ENCODE measurements at regions not wholly inside any gene's neighbourhood (a gene's known extent, or its start where the extent isn't known, plus 50 kb on each side); places are given as distances from the start of the nearest gene placed in this dataset.

DNA sequence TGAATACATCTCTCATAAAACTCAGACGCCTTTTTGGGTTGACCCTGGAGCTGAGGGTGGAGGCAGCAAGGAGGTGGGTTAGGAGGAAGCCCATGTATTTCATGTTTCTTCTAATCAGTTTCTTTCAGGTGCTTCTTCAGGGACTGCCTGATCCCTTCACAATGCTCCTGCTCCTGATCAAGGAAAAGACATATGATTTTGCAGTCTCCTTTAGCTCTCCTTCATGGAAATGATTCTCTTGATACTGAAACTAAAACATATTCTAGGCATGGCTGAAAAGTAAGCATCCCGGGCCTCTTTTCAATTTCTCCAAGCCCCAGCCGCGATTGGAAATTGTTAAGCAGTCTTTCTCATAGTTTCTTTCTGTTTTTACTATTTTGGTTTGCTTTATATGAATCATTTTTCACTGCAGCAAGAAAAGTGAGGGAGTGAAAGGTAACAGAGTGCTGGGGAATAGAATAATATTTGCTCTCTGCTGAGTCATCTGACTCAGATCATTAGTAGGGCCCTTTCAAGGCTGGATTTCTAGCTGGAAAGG lies 730.7 kb downstream of the CDH11 start:
- ATAC-seq (replicated peaks in 1 of 2), result no peak
- peaks cover 10% of the 10 kb centered on the region in 2 donors for H3K9me3 Mint-ChIP-seq
- DNase-seq, result no peak
- H3K4me3 Mint-ChIP-seq, result no peak overlapping the region
- H3K27ac Mint-ChIP-seq, result no peak overlapping the region
- no peaks in the 10 kb centered on the region for H3K27me3 Mint-ChIP-seq (ENCODE audit: low read depth)
- H3K36me3 Mint-ChIP-seq (ENCODE audit: insufficient read depth in 2 of 2), result peaks cover 1 to 2% of the 10 kb centered on the region in 2 donors
- no peaks in the 10 kb centered on the region for H3K4me1 Mint-ChIP-seq (ENCODE audit: low read depth)

DNA sequence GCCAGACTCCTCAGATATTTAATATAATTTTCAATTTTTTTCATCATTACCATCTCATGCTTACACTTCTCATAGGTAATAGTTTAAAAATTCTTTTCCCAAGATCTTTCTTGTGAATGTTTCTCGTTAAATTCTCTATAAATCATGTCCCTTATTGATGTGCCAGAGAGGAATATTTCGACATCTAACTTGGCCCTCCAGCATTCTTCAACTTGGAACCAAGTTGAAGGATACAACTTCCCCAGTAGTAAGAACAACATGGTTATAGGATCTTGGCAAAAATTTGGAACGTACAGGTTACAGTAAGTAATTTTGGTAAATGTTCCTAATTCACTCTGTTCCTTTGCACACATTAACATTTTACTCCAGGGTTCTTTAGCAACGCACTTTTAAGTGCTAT lies 731.8 kb downstream of the CDH11 start:
- peaks cover 2% of the 10 kb centered on the region in 2 donors for H3K36me3 Mint-ChIP-seq (ENCODE audit: insufficient read depth in 2 of 2)
- no peak overlapping the region for H3K27ac Mint-ChIP-seq
- H3K4me3 Mint-ChIP-seq, result no peak overlapping the region
- DNase-seq (no peak), ATAC-seq (replicated peaks in 1 of 2) (no peak)
- H3K4me1 Mint-ChIP-seq (ENCODE audit: low read depth), result no peaks in the 10 kb centered on the region
- peaks cover 13 to 14% of the 10 kb centered on the region in 2 donors for H3K9me3 Mint-ChIP-seq
- H3K27me3 Mint-ChIP-seq (ENCODE audit: low read depth), result no peaks in the 10 kb centered on the region

DNA sequence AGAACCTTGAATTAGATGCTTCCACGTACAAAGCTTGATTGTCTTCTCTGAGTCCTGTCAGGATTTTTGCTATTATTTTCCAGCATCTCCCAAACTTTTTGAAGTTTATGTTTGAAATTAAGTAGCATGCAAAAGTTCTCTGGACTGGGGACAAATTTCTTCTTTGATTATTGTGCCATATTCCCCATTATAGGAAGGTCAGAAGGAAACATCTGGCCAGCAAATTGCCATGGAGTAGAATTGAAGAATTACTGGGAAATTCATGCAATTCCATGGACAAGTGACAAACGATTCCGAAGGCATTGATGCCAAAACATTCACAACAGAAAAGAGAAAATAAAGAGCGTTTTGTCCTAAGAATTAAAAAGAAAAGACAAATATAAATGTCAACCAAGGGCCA lies 737.2 kb downstream of the CDH11 start:
- ATAC-seq (replicated peaks in 1 of 2) (no peak), DNase-seq (no peak)
- no peaks in the 10 kb centered on the region for H3K4me1 Mint-ChIP-seq (ENCODE audit: low read depth)
- no peak overlapping the region for H3K4me3 Mint-ChIP-seq
- no peaks in the 10 kb centered on the region for H3K27me3 Mint-ChIP-seq (ENCODE audit: low read depth)
- H3K9me3 Mint-ChIP-seq, result peaks cover 9 to 12% of the 10 kb centered on the region in 2 donors
- peaks cover 2 to 4% of the 10 kb centered on the region in 2 donors for H3K36me3 Mint-ChIP-seq (ENCODE audit: insufficient read depth in 2 of 2)
- H3K27ac Mint-ChIP-seq, result no peak overlapping the region

DNA sequence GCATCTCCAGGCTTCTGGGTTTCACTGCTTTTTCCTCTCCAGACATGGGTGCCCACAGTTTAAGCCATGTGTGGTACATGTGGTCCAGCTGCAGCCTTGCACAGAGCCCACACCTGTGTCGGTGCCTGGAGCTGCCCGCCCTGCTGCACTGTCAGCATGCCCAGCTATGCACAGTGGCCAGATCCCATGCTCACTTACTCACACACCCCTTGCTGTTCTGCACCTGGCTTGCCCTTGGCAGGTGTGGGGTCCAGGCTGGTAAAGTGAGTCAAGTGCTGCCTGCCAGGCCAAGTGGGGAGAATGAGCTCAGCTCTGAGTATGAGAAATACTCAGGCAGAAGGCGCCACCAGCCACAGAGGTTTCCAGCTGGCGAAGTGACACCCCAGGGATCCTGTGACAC lies 739.9 kb downstream of the CDH11 start:
- H3K4me1 Mint-ChIP-seq (ENCODE audit: low read depth), result no peaks in the 10 kb centered on the region
- no peaks in the 10 kb centered on the region for H3K27me3 Mint-ChIP-seq (ENCODE audit: low read depth)
- H3K27ac Mint-ChIP-seq, result no peak overlapping the region
- peaks cover 12% of the 10 kb centered on the region in 2 donors for H3K9me3 Mint-ChIP-seq
- H3K4me3 Mint-ChIP-seq, result no peak overlapping the region
- ATAC-seq (replicated peaks in 1 of 2) (no peak), DNase-seq (no peak)
- peaks cover 2% of the 10 kb centered on the region in 2 donors for H3K36me3 Mint-ChIP-seq (ENCODE audit: insufficient read depth in 2 of 2)

GRCh38 chr16:64380751-64381150 lies 741.1 kb downstream of the CDH11 start:
- DNase-seq, result no peak
- H3K36me3 Mint-ChIP-seq (ENCODE audit: insufficient read depth in 2 of 2), result peaks cover 0 to 2% of the 10 kb centered on the region in 2 donors

DNA sequence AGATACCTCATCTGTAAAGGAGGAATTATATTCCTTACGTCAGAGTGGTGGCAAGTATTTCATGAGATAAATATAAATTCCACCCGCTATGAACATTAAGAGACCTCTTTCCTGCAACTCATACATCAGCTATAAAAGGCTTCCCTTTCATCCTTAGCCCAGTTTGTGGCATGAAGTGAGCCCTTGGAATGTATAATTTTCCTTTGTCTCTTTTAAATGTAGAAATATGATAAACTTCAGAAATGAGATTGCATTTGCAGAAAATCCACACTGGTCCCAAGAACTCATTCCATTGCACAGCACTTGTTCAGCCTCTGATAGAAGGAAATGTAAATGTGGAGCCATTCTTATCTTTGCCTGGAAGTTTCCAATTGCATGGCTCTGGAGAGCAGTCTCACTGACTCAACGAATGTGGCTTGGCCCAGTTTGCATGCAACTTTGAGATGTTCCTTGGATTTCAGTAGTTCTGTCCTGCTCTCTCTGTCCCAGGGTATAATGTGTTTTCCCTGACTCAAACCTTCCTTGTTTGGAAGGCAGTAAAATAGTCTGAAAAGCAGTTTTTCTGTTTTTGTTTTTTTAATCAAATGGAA lies 746.4 kb downstream of the CDH11 start:
- Mint-ChIP-seq H3K36me3 (ENCODE audit: insufficient read depth in 2 of 2) (no peaks in the 10 kb centered on the region), H3K4me1 (ENCODE audit: low read depth) (no peaks in the 10 kb centered on the region), H3K9me3 (peaks cover 3 to 4% of the 10 kb centered on the region in 2 donors), H3K27me3 (ENCODE audit: low read depth) (no peaks in the 10 kb centered on the region), H3K4me3 (no peak overlapping the region), H3K27ac (no peak overlapping the region)
- ATAC-seq (replicated peaks in 1 of 2) (no peak), DNase-seq (no peak)

More at GRCh38 chr16:64380751-64381150, 741.1 kb downstream of the CDH11 start:
- H3K4me3 Mint-ChIP-seq, result no peak overlapping the region
- no peaks in the 10 kb centered on the region for H3K4me1 Mint-ChIP-seq (ENCODE audit: low read depth)
- no peaks in the 10 kb centered on the region for H3K27me3 Mint-ChIP-seq (ENCODE audit: low read depth)
- H3K27ac Mint-ChIP-seq, result no peak overlapping the region
- peaks cover 6 to 12% of the 10 kb centered on the region in 2 donors for H3K9me3 Mint-ChIP-seq
- no peak for ATAC-seq (replicated peaks in 1 of 2)

- H3K4me1 Mint-ChIP-seq (ENCODE audit: low read depth), result no peaks in the 10 kb centered on the region
- no peak for DNase-seq
- no peak overlapping the region for H3K4me3 Mint-ChIP-seq
- H3K36me3 Mint-ChIP-seq (ENCODE audit: insufficient read depth in 2 of 2), result no peaks in the 10 kb centered on the region
- peaks cover 1 to 2% of the 10 kb centered on the region in 2 donors for H3K9me3 Mint-ChIP-seq
- no peak for ATAC-seq (replicated peaks in 1 of 2)
- H3K27ac Mint-ChIP-seq, result no peak overlapping the region
- H3K27me3 Mint-ChIP-seq (ENCODE audit: low read depth), result no peaks in the 10 kb centered on the region
These were observed 751.8 kb downstream of the CDH11 start for GRCh38 chr16:64370112-64370511.

DNA sequence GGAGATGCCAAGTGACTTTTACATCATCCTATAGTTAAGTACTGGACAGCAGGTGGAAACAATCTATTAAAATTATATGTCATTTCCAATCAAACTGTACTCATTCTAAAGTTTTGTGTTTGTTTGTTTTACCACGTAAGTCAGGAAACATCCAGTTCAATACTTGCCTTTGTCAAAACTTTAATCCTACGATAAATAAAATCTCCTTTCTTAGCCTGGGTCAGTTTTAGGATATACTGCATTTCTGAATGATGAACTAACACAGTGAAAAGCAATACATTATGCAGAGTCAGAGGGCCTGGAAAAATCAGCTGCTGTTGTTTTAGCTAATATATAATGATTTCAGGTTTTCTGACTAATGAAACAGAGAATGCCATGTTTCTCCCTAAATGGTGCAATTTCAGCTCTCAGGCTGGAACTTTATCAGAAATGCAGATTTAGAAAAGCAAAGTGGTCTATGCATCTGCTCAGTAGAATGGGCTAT lies 756.4 kb downstream of the CDH11 start:
- no peak for DNase-seq
- Mint-ChIP-seq H3K27ac (no peak overlapping the region), H3K27me3 (ENCODE audit: low read depth) (no peaks in the 10 kb centered on the region), H3K9me3 (peaks cover 2 to 9% of the 10 kb centered on the region in 2 donors), H3K4me3 (no peak overlapping the region), H3K36me3 (ENCODE audit: insufficient read depth in 2 of 2) (no peaks in the 10 kb centered on the region), H3K4me1 (ENCODE audit: low read depth) (no peaks in the 10 kb centered on the region)
- ATAC-seq (replicated peaks in 1 of 2), result no peak

GRCh38 chr16:64364894-64365293 lies 757.0 kb downstream of the CDH11 start:
- Mint-ChIP-seq H3K27ac (no peak overlapping the region), H3K9me3 (peaks cover 3 to 9% of the 10 kb centered on the region in 2 donors), H3K4me3 (no peak overlapping the region), H3K27me3 (ENCODE audit: low read depth) (no peaks in the 10 kb centered on the region), H3K36me3 (ENCODE audit: insufficient read depth in 2 of 2) (no peaks in the 10 kb centered on the region), H3K4me1 (ENCODE audit: low read depth) (no peaks in the 10 kb centered on the region)
- DNase-seq (no peak), ATAC-seq (replicated peaks in 1 of 2) (no peak)

DNA sequence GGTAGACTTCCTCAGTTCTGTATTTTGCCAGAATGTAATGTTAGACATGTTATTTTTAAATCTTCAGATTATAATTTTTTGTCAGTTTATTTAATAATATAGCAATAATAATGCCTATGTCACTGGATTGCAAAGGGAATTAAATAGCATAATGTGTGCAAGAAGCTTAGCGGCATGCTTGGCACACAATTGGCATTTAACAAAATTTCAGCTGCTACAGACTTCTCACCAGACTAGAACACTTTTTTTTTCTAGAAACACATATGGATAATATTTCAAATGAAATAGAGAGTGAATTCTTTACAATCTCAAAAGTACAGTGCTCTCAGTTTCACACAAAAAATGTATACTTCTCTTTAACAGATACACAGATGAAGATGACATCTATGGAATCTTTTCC lies 757.4 kb downstream of the CDH11 start:
- Mint-ChIP-seq H3K27me3 (ENCODE audit: low read depth) (no peaks in the 10 kb centered on the region), H3K36me3 (ENCODE audit: insufficient read depth in 2 of 2) (no peaks in the 10 kb centered on the region)

DNA sequence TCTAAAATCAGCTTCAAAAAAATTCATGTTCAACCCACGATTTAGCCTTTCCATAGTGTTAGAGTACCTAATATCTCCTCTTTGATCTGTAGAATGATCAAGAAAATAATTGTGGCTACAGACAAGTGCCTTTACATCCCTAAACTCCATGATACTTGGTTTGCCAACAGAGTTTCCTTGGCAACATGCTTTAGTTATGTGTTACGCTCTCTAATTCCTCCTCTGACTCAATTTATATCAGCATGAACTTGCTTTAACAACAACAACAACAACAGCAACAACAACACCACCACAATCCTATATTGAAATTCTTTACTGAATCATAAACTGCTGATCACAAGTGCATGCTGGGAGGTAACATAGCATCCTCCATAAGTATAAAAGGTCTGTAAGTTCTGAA lies 757.8 kb downstream of the CDH11 start:
- ATAC-seq (replicated peaks in 1 of 2), result no peak
- H3K4me1 Mint-ChIP-seq (ENCODE audit: low read depth), result no peaks in the 10 kb centered on the region

More for the DNA sequence above, 757.4 kb downstream of the CDH11 start:
- H3K9me3 Mint-ChIP-seq, result peaks cover 3 to 9% of the 10 kb centered on the region in 2 donors
- H3K4me1 Mint-ChIP-seq (ENCODE audit: low read depth), result no peaks in the 10 kb centered on the region
- DNase-seq (no peak), ATAC-seq (replicated peaks in 1 of 2) (no peak)
- H3K27ac Mint-ChIP-seq, result no peak overlapping the region
- no peak overlapping the region for H3K4me3 Mint-ChIP-seq

GRCh38 chr16:64363039-64363438 lies 758.8 kb downstream of the CDH11 start:
- H3K9me3 Mint-ChIP-seq, result peaks cover 3 to 9% of the 10 kb centered on the region in 2 donors
- H3K36me3 Mint-ChIP-seq (ENCODE audit: insufficient read depth in 2 of 2), result no peaks in the 10 kb centered on the region
- no peaks in the 10 kb centered on the region for H3K27me3 Mint-ChIP-seq (ENCODE audit: low read depth)
- no peaks in the 10 kb centered on the region for H3K4me1 Mint-ChIP-seq (ENCODE audit: low read depth)
- ATAC-seq (replicated peaks in 1 of 2) (no peak), DNase-seq (no peak)
- H3K27ac Mint-ChIP-seq, result no peak overlapping the region
- H3K4me3 Mint-ChIP-seq, result no peak overlapping the region

More for the DNA sequence above, 757.8 kb downstream of the CDH11 start:
- no peaks in the 10 kb centered on the region for H3K36me3 Mint-ChIP-seq (ENCODE audit: insufficient read depth in 2 of 2)
- H3K27me3 Mint-ChIP-seq (ENCODE audit: low read depth), result no peaks in the 10 kb centered on the region
- no peak overlapping the region for H3K27ac Mint-ChIP-seq
- no peak overlapping the region for H3K4me3 Mint-ChIP-seq
- no peak for DNase-seq
- peaks cover 3 to 9% of the 10 kb centered on the region in 2 donors for H3K9me3 Mint-ChIP-seq

GRCh38 chr16:64362193-64362592 lies 759.7 kb downstream of the CDH11 start:
- Mint-ChIP-seq H3K4me1 (ENCODE audit: low read depth) (no peaks in the 10 kb centered on the region), H3K9me3 (peaks cover 3 to 10% of the 10 kb centered on the region in 2 donors), H3K36me3 (ENCODE audit: insufficient read depth in 2 of 2) (no peaks in the 10 kb centered on the region), H3K4me3 (no peak overlapping the region), H3K27me3 (ENCODE audit: low read depth) (no peaks in the 10 kb centered on the region), H3K27ac (no peak overlapping the region)
- no peak for ATAC-seq (replicated peaks in 1 of 2)
- no peak for DNase-seq

DNA sequence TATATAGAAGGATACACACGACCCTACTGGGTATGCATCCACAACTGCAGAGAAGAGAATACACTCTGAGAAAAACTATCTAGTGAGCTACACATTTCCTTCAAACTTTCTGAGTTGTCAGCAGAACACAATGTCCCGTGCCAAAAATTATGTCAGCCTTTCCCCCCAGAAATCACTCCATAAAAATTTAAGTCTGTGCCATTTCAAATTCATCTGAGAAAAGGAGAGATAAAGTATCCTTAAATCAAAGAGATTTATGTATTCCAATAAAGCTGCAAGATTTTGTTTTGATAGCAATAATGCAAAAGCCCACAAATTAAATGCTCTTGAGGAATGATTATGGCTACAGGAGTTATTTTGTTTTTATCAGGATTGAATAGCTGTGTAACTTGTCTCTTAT lies 760.1 kb downstream of the CDH11 start:
- DNase-seq, result no peak
- no peak for ATAC-seq (replicated peaks in 1 of 2)
- Mint-ChIP-seq H3K4me1 (ENCODE audit: low read depth) (no peaks in the 10 kb centered on the region), H3K36me3 (ENCODE audit: insufficient read depth in 2 of 2) (no peaks in the 10 kb centered on the region), H3K27me3 (ENCODE audit: low read depth) (no peaks in the 10 kb centered on the region), H3K9me3 (peaks cover 3 to 10% of the 10 kb centered on the region in 2 donors), H3K27ac (no peak overlapping the region), H3K4me3 (no peak overlapping the region)
